ENCODE measurements at regions not wholly inside any gene's neighbourhood (a gene's known extent, or its start where the extent isn't known, plus 50 kb on each side); places are given as distances from the start of the nearest gene placed in this dataset.

DNA sequence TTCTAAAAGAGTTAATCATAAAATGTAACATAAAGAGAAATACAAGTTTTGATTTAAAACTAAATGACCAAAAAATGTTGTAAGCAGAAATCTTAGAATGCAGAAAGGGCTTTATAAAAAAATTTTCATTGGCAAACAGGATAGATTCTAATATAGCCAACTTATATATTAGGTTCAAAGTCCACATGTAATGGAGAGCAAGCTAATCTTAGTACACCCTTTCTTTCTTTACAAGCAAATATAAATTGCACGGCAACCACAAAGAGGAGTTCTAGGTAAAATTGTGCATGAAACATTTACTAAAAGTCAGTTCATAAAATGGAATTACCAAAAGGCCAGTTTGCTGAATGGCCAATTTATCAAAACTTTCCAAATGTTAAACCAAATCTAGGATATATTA is 130.6 kb downstream of the NOL4 start:
- Mint-ChIP-seq H3K4me1 (ENCODE audit: unreplicated experiment) (peaks cover 5% of the 10 kb centered on the region), H3K9me3 (ENCODE audit: unreplicated experiment) (no peaks in the 10 kb centered on the region), H3K36me3 (ENCODE audit: unreplicated experiment) (no peaks in the 10 kb centered on the region), H3K4me3 (ENCODE audit: unreplicated experiment) (no peak overlapping the region), H3K27me3 (ENCODE audit: unreplicated experiment) (no peaks in the 10 kb centered on the region), H3K27ac (ENCODE audit: unreplicated experiment) (no peak overlapping the region)
- TF ChIP-seq CTCF (IDR thresholded peaks at IDR 0.05) = no peak
- DNase-seq (ENCODE audit: extremely low spot score, unreplicated experiment) = no peak

- no peak for TF ChIP-seq CTCF (IDR thresholded peaks at IDR 0.05)
- H3K36me3 Mint-ChIP-seq (ENCODE audit: unreplicated experiment) = no peaks in the 10 kb centered on the region
- peaks cover 5% of the 10 kb centered on the region for H3K4me1 Mint-ChIP-seq (ENCODE audit: unreplicated experiment)
- DNase-seq (ENCODE audit: extremely low spot score, unreplicated experiment) = no peak
- H3K9me3 Mint-ChIP-seq (ENCODE audit: unreplicated experiment) = no peaks in the 10 kb centered on the region
- no peaks in the 10 kb centered on the region for H3K27me3 Mint-ChIP-seq (ENCODE audit: unreplicated experiment)
- H3K27ac Mint-ChIP-seq (ENCODE audit: unreplicated experiment) = no peak overlapping the region
- no peak overlapping the region for H3K4me3 Mint-ChIP-seq (ENCODE audit: unreplicated experiment)
Observed at GRCh38 chr18:34092796-34093195, 131.9 kb downstream of the NOL4 start.

- Mint-ChIP-seq H3K4me1 (ENCODE audit: unreplicated experiment) (no peaks in the 10 kb centered on the region), H3K27ac (ENCODE audit: unreplicated experiment) (no peak overlapping the region), H3K27me3 (ENCODE audit: unreplicated experiment) (no peaks in the 10 kb centered on the region), H3K36me3 (ENCODE audit: unreplicated experiment) (no peaks in the 10 kb centered on the region), H3K9me3 (ENCODE audit: unreplicated experiment) (no peaks in the 10 kb centered on the region), H3K4me3 (ENCODE audit: unreplicated experiment) (no peak overlapping the region)
- no peak for TF ChIP-seq CTCF (IDR thresholded peaks at IDR 0.05)
- DNase-seq (ENCODE audit: extremely low spot score, unreplicated experiment) = no peak
Observed at GRCh38 chr18:34086370-34086769, 138.3 kb downstream of the NOL4 start.

DNA sequence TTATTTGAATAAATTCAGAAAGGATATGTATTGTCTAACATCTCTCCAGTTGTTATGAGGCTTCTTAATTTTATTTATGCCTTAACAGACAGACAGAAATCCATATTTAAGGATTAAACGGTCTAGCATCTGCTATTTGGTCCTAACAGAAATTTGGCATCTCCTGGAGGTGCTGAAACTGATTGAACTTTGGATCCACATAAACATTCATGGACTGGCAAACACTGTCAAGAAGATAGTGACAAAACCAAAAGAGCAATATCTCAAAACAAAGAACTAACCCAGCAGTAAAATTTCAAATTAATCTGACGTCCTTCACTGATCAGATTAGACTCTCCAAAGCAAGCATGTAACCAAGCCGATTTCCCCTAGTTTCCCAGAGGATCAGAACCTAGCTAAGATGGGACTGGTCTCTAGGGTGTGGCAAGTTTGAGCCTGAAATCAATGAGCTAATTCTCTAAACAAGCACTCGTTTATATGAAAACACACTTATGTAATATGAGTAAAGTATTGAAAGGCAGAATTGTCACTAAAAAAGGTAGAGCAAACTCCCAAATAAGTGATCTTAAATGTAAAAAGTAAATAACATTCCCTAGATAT is 139.5 kb downstream of the NOL4 start:
- DNase-seq (ENCODE audit: extremely low spot score, unreplicated experiment) = no peak
- no peak for TF ChIP-seq CTCF (IDR thresholded peaks at IDR 0.05)
- H3K36me3 Mint-ChIP-seq (ENCODE audit: unreplicated experiment) = no peaks in the 10 kb centered on the region
- no peaks in the 10 kb centered on the region for H3K4me1 Mint-ChIP-seq (ENCODE audit: unreplicated experiment)
- H3K27me3 Mint-ChIP-seq (ENCODE audit: unreplicated experiment) = no peaks in the 10 kb centered on the region
- H3K27ac Mint-ChIP-seq (ENCODE audit: unreplicated experiment) = no peak overlapping the region
- H3K9me3 Mint-ChIP-seq (ENCODE audit: unreplicated experiment) = no peaks in the 10 kb centered on the region
- H3K4me3 Mint-ChIP-seq (ENCODE audit: unreplicated experiment) = no peak overlapping the region

DNA sequence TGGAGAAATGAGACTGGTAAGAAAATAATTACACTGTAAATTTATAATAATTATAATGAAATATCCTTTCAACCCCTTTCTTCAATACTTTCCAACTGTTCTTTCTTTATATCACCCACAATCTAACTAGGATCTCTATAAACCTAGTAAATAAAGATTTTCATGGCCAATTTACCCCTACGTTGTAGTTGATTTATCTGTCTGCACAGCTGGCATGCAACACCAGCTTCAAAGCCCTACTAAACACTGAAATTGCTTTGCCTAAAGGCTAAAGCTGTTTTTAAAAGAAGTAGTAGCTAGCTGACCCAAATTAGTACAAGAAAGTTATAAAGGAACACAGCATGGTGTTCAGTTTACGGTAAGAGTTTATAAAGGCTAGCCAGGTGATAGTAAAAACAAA is 140.1 kb downstream of the NOL4 start:
- Mint-ChIP-seq H3K4me1 (ENCODE audit: unreplicated experiment) (no peaks in the 10 kb centered on the region), H3K9me3 (ENCODE audit: unreplicated experiment) (no peaks in the 10 kb centered on the region)

More for the DNA sequence above, 140.1 kb downstream of the NOL4 start:
- no peak for DNase-seq (ENCODE audit: extremely low spot score, unreplicated experiment)
- H3K27ac Mint-ChIP-seq (ENCODE audit: unreplicated experiment) = no peak overlapping the region
- H3K4me3 Mint-ChIP-seq (ENCODE audit: unreplicated experiment) = no peak overlapping the region
- H3K27me3 Mint-ChIP-seq (ENCODE audit: unreplicated experiment) = no peaks in the 10 kb centered on the region
- H3K36me3 Mint-ChIP-seq (ENCODE audit: unreplicated experiment) = no peaks in the 10 kb centered on the region
- no peak for TF ChIP-seq CTCF (IDR thresholded peaks at IDR 0.05)

Measured in osteocyte (in vitro differentiated cells).